Adrenal gland (tissue), 9 donors: ENCODE measurements at regions not wholly inside any gene's neighbourhood (a gene's known extent, or its start where the extent isn't known, plus 50 kb on each side); places are given as distances from the start of the nearest gene placed in this dataset.

ENCODE experiments used
- DNase-seq, 7 donors: peaks; one replicate each; pipeline ENCODE4 v3.0.0-alpha.2; 2019 to 2020
- H3K27ac ChIP-seq, 5 donors: fragments of 200-600 bp; sonication (generic) in 4 of 5; 1 replicate in 3 of 5; 2 replicates in 2 of 5; pipeline versions ENCODE4 v1.5.1 to v1.8.0; 2016 to 2020; ENCODE audit warnings: mild to moderate bottlenecking in 1 of 5
- H3K27me3 ChIP-seq: fragments of 200-600 bp; 2 replicates; pipeline ENCODE4 v1.8.0; 2021
- H3K36me3 ChIP-seq, 2 donors: fragments of 200-600 bp; replicated peaks in 1 of 2; 1 replicate in 1 of 2; 2 replicates in 1 of 2; pipeline versions ENCODE4 v1.5.1 to v1.8.0; 2018 to 2022
- H3K4me1 ChIP-seq, 2 donors: fragments of 200-600 bp; replicated peaks in 1 of 2; 1 replicate in 1 of 2; 2 replicates in 1 of 2; pipeline versions ENCODE4 v1.5.1 to v1.8.0; 2018 to 2021
- H3K4me3 ChIP-seq, 4 donors: fragments of 200-600 bp; sonication (generic) in 3 of 4; one replicate each; pipeline ENCODE4 v1.5.1; 2016 to 2018
- H3K9me3 ChIP-seq, 3 donors: fragments of 200-600 bp; sonication (generic) in 1 of 3; replicated peaks in 1 of 3; 1 replicate in 2 of 3; 2 replicates in 1 of 3; pipeline versions ENCODE4 v1.5.1 to v1.8.0; 2016 to 2021
- CTCF ChIP-seq, 6 experiments: fragments of 450-650 bp in 4 of 6; fragments of 200-600 bp in 2 of 6; sonication (generic) in 1 of 6; IDR thresholded peaks; 1 replicate in 5 of 6; 2 replicates in 1 of 6; pipeline versions ENCODE4 v1.5.1 to v1.8.0; 2016 to 2021; ENCODE audit warnings: antibody characterized with exemption in 6 of 6, mild to moderate bottlenecking in 2 of 6, moderate library complexity in 1 of 6
- POLR2A ChIP-seq, 2 donors: fragments of 450-650 bp; IDR thresholded peaks; one replicate each; pipeline ENCODE4 v1.6.1; 2017; ENCODE audit warnings: antibody characterized with exemption in 2 of 2, mild to moderate bottlenecking in 2 of 2, moderate library complexity in 1 of 2
- WGBS, 4 donors: extraction: QIAGEN DNeasy Blood & Tissue Kit in 2 of 4; methylation state at CpG; one replicate each; pipeline versions ENCODE4 v1.1.5 to v1.1.7; 2013 to 2017; 5-methylcytosine and 5-hydroxymethylcytosine counted together
- intact Hi-C, 2 donors: fragments of 100-400 bp; cut with DNase I; formaldehyde crosslinking; loops; one replicate each; pipeline versions ENCODE4 v1.14.1 to v1.15.0; 2022 to 2023
- donor health status: healthy with polysubstance abuse.
- donor health status: Bipolar disorder and iron deficiency.
- donor health status: DM: yes; HTN: yes; CAD: no.
- donor health status: DM: no; HTN: no; CAD: no.
- donor health status: DM: no; HTN: no; CAD: no.

DNA sequence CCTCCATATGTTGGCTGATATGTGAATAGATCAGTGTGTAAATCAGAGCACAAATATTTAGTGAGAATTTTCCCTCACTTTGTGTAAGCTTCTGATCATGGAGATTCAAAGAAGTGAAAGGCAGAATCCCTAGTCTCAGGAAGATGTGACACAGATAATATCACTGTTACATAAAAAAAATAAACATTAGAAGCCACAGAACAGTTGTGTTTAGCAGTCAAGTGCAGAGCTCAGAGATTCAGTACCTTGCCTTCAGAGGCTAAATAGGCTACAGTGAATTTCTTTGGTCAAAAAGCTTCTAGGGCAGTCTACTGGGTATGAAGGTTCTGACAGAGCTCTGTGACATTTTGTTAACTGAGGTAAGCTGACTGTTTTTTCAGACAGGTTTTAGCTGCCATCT lies 591.5 kb downstream of the METTL15 start:
- no peak overlapping the region for H3K27ac ChIP-seq
- no peaks in the 10 kb centered on the region for H3K27me3 ChIP-seq
- no peak for TF ChIP-seq CTCF (IDR thresholded peaks at IDR 0.05)
- no peak for TF ChIP-seq POLR2A (IDR thresholded peaks at IDR 0.05)
- H3K4me3 ChIP-seq = no peak overlapping the region
- no peaks in the 10 kb centered on the region for H3K9me3 ChIP-seq
- no peak for DNase-seq
- H3K36me3 ChIP-seq = no peaks in the 10 kb centered on the region
- intact Hi-C loops = loop anchor here in 1 of 2 donors (5.0 kb wide), 1 partner anchor 1002 kb away; no protein-coding TSS in a partner anchor
- H3K4me1 ChIP-seq = no peaks in the 10 kb centered on the region

DNA sequence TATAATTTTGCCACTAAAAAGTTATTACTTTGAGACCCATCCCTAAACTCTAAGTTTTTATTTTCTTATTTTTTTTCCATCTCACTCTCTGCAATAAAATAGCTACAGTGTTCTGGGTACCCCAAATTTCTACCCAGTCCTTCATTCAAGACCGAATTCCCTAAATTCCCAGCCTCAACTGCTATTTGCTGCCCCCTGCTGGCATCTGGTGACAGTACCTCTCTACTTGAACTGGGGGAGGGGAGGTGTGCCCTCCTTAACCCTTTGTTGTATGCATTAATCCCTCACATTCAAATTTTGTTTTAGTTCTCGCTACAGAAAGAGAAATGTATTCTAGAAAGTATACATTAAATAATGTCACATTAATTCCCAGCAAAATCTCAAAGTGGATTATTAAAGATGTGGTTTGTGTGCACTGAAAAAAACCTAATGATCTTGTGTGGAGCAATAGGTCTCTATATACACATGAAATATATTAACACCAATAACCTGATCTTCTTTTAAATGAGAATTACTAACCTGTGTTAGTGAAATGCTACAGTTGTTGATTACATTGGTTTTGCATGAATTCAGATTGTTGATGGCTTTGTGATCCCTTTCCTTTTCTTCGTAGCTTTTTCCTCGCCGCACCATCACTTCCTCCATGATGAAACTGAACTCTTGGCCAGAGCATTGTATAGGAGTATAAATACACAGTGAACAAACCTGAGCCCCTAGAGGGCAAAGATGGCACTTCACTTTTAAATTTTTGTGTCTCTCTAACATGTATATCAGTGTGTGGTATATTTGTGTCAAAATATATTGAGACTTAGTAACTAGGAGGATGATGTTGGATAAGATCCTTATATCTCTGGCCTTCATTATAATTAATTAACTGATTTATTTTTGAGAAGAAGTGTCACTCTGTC lies 590.0 kb downstream of the METTL15 start:
- Histone ChIP-seq H3K27me3 (no peaks in the 10 kb centered on the region), H3K4me3 (no peak overlapping the region), H3K36me3 (no peaks in the 10 kb centered on the region), H3K4me1 (no peaks in the 10 kb centered on the region), H3K27ac (no peak overlapping the region), H3K9me3 (no peaks in the 10 kb centered on the region)
- TF ChIP-seq CTCF (IDR thresholded peaks at IDR 0.05) (peak; percentile 66 to 81 (median 76)), POLR2A (IDR thresholded peaks at IDR 0.05) (no peak)
- WGBS, 4 donors = 64 to 71% (median 70%) methylated on average over 5 of the region's 5 CpGs
- intact Hi-C loops = no loop called here
- DNase-seq = peak; percentile 46 to 81 (median 61)

DNA sequence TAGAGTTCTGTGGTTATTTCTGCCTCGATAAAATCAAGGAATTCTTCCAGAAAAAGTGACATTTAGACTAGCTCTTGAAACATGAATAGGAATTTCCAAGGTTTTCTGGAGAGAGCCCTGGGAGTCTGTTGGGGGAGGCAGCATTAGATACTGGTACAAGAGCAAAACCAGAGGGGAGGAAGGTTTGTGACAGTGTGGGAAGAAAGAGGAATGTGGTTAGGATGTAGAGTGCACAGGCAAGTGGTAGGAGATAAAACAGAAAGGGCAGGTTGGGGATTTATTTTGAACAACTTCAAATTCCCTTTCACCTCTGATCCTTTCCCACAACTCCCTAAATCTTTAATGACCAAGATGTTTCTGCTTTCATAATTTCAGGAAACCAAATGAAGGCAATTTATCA lies 588.4 kb downstream of the METTL15 start:
- Histone ChIP-seq H3K9me3 (no peaks in the 10 kb centered on the region), H3K4me3 (no peak overlapping the region), H3K27me3 (no peaks in the 10 kb centered on the region), H3K36me3 (no peaks in the 10 kb centered on the region), H3K27ac (no peak overlapping the region), H3K4me1 (no peaks in the 10 kb centered on the region)
- intact Hi-C loops = no loop called here
- TF ChIP-seq CTCF (IDR thresholded peaks at IDR 0.05) = no peak
- TF ChIP-seq POLR2A (IDR thresholded peaks at IDR 0.05) = no peak
- no peak for DNase-seq
- WGBS, 4 donors = 23 to 39% (median 33%) methylated on average over 1 of the region's 1 CpG

DNA sequence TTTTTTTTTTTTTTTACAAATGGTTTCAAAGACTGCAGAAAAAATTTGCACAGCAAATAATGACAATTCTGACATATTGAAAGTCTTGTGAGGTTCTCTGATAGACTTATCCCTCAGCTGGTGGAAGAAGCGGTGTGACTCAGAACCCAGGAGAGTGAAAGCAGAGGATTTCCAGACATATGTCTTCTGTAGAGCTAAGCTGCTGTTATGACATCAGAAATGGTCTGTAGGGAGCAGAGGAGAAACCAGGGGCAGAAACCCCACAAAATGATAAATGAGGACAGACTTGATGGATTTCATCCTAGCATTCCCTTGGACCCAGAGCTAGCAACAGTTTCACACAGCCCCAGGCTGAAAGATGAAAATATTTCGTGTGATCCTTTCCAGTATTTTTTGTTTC lies 582.6 kb downstream of the METTL15 start:
- no peaks in the 10 kb centered on the region for H3K4me1 ChIP-seq
- H3K27me3 ChIP-seq = no peaks in the 10 kb centered on the region
- no peak overlapping the region for H3K4me3 ChIP-seq
- no peaks in the 10 kb centered on the region for H3K36me3 ChIP-seq
- intact Hi-C loops = no loop called here
- no peak for TF ChIP-seq POLR2A (IDR thresholded peaks at IDR 0.05)
- no peak for TF ChIP-seq CTCF (IDR thresholded peaks at IDR 0.05)
- H3K9me3 ChIP-seq = no peaks in the 10 kb centered on the region
- no peak for DNase-seq
- H3K27ac ChIP-seq = no peak overlapping the region
- WGBS, 4 donors = 71 to 80% (median 76%) methylated on average over 2 of the region's 2 CpGs
